Muscle of leg (tissue), 3 donors: ENCODE measurements at regions not wholly inside any gene's neighbourhood (a gene's known extent, or its start where the extent isn't known, plus 50 kb on each side); places are given as distances from the start of the nearest gene placed in this dataset.

Experiments
- DNase-seq: peaks from one replicate; pipeline ENCODE4 v3.0.0; 2013
- H3K27ac ChIP-seq: one replicate; pipeline ENCODE4 v1.5.1; 2013; ENCODE audit warnings: mild to moderate bottlenecking, low read length, control low read depth
- H3K27me3 ChIP-seq: one replicate; pipeline ENCODE4 v1.6.1; 2013; ENCODE audit warnings: low read length; ENCODE audit not compliant: control insufficient read depth, insufficient read depth
- H3K36me3 ChIP-seq: one replicate; pipeline ENCODE4 v1.6.1; 2013; ENCODE audit warnings: low read length; ENCODE audit not compliant: control insufficient read depth, insufficient read depth
- H3K4me1 ChIP-seq: one replicate; pipeline ENCODE4 v1.6.1; 2013; ENCODE audit warnings: low read length; ENCODE audit not compliant: control insufficient read depth, insufficient read depth
- H3K4me3 ChIP-seq: one replicate; pipeline ENCODE4 v1.5.1; 2013; ENCODE audit warnings: low read length, control low read depth
- H3K9me3 ChIP-seq: replicated peaks from 2 replicates; pipeline ENCODE4 v1.6.1; 2013; ENCODE audit warnings: low read depth, low read length; ENCODE audit not compliant: control insufficient read depth
- WGBS: methylation state at CpG from one replicate; pipeline ENCODE4 v1.1.5; 2013; ENCODE audit warnings: missing lambda C conversion rate; ENCODE audit not compliant: insufficient coverage; 5-methylcytosine and 5-hydroxymethylcytosine counted together

DNA sequence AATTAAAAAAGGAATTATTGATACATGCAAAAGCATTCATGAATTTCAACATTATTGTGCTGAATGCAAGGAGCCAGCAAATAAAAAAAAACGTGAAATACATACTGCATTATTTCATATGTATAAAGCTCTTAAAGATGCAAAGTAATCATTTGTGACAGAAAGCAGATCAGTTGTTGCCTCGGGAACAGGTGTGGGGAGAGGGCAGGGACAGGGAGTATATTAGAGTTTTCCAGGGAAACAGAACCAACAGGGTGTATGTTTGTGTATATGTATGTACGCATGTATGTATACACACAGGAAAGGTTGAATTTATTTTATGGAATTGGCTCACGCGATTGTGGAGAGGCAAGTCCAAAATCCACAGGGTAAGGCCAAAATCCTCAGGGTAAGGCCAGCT, 502.9 kb upstream of the ARGLU1 start:
- WGBS, result 90% methylated on average over 3 of the region's 5 CpGs
- H3K4me3 ChIP-seq, result no peak overlapping the region
- H3K27ac ChIP-seq, result no peak overlapping the region
- no peaks in the 10 kb centered on the region for H3K4me1 ChIP-seq
- no peaks in the 10 kb centered on the region for H3K27me3 ChIP-seq
- H3K36me3 ChIP-seq, result no peaks in the 10 kb centered on the region
- DNase-seq, result no peak
- H3K9me3 ChIP-seq, result no peaks in the 10 kb centered on the region

DNA sequence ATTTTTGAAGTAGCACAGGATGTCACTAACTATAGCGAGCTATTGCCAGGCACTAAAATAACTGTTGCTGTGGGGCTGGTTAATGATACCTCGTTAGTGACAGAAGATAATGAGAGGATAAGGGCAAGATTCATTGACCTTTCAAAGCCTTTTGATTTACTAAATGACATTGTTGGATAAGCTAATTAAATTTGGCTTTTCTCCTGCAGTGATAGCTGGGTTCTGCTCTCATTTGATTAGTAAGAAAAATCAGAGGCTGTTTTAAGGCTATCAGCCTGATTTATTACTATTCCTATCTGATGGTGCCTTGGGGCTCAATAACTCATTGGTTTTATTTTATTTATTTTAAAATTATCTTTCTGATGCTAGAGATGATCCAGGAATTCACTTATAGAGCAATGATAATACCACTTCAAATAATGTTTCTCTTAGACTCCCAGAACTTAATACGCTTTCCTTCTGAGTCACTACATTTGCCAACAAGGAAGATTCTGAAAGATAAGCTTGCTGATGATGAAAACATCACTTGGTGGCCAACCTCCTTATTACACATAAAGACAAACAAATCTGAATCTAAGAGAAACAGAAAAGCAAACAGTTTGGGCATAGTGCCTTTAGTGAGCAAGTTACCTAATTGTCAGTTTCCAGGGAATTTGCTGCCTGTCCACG, 501.3 kb upstream of the ARGLU1 start:
- no peaks in the 10 kb centered on the region for H3K4me1 ChIP-seq
- DNase-seq, result no peak
- H3K36me3 ChIP-seq, result no peaks in the 10 kb centered on the region
- no peak overlapping the region for H3K27ac ChIP-seq
- H3K4me3 ChIP-seq, result no peak overlapping the region
- no peaks in the 10 kb centered on the region for H3K9me3 ChIP-seq
- H3K27me3 ChIP-seq, result no peaks in the 10 kb centered on the region
- WGBS, result 80% methylated on average over 1 of the region's 4 CpGs

DNA sequence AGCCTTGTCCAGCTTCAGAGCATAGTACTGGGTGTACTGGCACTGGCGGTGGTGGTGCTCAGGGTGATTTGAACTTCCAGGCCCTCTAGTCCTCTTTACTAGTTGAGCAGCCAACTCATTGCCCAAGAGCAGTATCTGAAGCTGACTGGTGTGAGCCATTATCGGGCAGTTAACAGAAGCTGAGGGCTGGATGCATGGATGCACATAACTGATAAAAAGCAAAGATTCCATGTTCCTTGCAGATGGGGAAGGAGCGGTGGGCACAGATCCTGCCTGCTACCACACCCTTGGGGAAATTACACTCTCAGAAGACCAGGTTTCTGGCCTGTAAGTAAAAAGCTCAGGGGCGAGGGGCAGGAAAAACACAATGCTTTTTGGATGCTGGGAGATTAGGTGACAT, 499.4 kb upstream of the ARGLU1 start:
- no peak overlapping the region for H3K4me3 ChIP-seq
- no peaks in the 10 kb centered on the region for H3K27me3 ChIP-seq
- 100% methylated on average over 2 of the region's 4 CpGs for WGBS
- H3K27ac ChIP-seq, result no peak overlapping the region
- no peaks in the 10 kb centered on the region for H3K4me1 ChIP-seq
- no peaks in the 10 kb centered on the region for H3K9me3 ChIP-seq
- DNase-seq, result no peak
- no peaks in the 10 kb centered on the region for H3K36me3 ChIP-seq

DNA sequence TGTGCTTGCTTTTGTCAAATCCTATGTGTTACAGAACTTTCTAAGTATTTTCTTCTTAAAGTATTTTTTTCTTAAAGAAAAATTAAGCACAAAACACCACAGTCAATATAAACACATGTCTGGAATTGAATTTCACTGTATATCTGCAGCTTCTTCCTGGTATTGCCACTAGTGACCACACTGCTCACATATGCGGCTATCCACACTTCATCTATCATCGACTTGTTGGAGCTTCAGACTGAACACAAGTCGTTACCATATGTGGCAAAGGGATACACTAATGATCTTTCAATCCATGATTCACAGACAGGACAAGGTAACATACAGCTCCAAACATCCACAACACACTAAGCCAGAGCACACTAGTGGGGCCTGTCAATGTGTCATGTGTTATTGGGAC, 498.4 kb upstream of the ARGLU1 start:
- Histone ChIP-seq H3K4me3 (no peak overlapping the region), H3K4me1 (no peaks in the 10 kb centered on the region), H3K27me3 (no peaks in the 10 kb centered on the region), H3K27ac (no peak overlapping the region), H3K9me3 (no peaks in the 10 kb centered on the region), H3K36me3 (no peaks in the 10 kb centered on the region)
- DNase-seq, result no peak
- WGBS, result no CpG with 5 or more reads among the region's 3 CpGs

DNA sequence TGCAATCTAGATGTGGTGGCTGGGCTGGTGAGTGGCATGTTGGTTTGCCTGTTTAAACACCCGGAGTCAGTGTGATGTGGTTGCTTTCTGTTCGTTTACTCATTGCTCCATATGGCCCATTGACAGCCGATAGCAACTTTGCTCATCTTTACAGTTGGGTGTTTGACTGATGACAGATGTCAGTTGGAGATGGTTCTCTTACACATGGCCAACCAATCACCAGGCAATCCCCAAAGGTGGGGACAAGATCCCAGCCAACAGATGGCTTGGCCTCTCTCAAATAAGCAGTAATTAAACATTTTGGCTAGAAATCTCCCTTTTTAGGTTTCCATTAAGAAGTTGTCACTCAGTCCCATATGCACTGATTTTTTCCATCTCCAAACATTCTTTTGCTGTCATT, 497.1 kb upstream of the ARGLU1 start:
- no peaks in the 10 kb centered on the region for H3K9me3 ChIP-seq
- no peaks in the 10 kb centered on the region for H3K36me3 ChIP-seq
- no peaks in the 10 kb centered on the region for H3K27me3 ChIP-seq
- no peak for DNase-seq
- H3K4me1 ChIP-seq, result no peaks in the 10 kb centered on the region
- no CpG with 5 or more reads among the region's 3 CpGs for whole genome bisulfite sequencing
- no peak overlapping the region for H3K27ac ChIP-seq
- no peak overlapping the region for H3K4me3 ChIP-seq

DNA sequence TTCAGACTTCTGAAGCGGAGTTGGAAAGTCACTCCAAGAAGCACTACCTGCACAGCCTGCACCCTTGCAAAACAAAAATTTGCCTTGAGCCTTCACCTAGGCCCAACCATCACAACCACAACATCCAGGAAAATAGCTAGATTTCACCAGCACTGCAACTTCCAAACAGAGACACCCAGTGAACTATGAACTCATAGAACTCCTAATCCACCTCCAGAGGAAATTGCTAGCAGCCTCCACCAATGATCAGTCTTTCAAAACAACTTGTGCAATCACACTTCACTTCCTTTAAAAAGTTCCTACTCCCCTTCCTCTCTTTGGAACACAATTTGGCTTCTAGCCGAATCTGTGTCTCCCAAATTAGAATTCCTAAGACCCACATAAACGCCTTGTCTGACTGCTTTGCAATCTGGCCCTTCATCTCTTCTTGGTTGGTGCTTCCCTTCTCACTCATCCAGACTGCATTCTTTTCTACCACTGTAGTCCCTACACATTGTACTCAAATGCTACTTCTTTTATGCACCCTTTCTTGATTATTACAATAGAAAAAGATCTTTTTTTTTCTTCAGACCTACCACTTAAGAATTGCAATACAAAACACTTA, 489.2 kb upstream of the ARGLU1 start:
- no peak for DNase-seq
- Histone ChIP-seq H3K4me1 (no peaks in the 10 kb centered on the region), H3K27ac (no peak overlapping the region), H3K27me3 (no peaks in the 10 kb centered on the region), H3K9me3 (no peaks in the 10 kb centered on the region), H3K4me3 (no peak overlapping the region), H3K36me3 (no peaks in the 10 kb centered on the region)
- WGBS, result 62% methylated on average over 3 of the region's 3 CpGs

DNA sequence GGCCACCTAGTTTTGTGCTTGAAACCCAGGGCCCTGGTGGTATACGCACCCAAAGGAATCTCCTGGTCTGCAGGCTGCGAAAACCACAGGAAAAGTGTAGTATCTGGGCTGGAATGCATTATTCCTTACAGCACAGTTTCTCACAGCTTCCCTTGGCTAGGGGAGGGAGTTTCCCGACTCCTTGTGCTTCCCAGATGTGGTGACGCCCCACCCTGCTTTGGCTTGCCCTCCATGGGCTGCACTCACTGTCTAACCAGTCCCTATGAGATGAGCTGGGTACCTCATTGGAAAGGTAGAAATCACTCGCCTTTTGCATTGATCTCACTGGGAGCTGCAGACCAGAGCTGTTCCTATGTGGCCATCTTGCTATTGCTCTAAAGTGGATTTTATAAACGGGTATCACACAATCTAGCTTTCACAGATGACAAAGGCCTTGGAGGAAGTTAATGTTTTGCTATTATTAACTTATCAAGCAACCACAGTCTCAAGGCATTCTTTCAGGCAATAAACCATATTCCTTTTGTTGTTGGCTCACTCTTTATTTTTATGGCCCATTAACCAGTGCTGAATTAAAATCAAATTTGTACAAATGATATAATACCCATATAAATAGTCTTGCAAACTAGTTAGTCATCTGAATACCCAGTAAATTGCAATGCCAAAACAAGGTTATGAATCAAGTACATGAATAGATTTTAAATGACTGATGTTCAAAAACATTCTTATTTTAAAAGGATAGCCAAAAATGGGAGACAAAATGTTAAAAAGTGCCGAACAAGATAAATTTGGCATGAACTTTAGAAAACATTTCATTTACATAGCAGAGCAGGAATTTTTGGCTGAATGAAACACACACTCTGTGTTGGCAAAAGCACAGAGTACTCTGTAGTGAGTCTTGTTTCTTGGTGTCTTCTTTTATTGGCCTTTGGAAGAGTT, 475.4 kb upstream of the ARGLU1 start:
- WGBS, result no CpG with 5 or more reads among the region's 7 CpGs
- Histone ChIP-seq H3K4me3 (no peak overlapping the region), H3K4me1 (peaks cover 3% of the 10 kb centered on the region), H3K36me3 (no peaks in the 10 kb centered on the region), H3K9me3 (no peaks in the 10 kb centered on the region), H3K27me3 (no peaks in the 10 kb centered on the region), H3K27ac (peak overlapping the region; percentile 55)
- peak; percentile 90 for DNase-seq

DNA sequence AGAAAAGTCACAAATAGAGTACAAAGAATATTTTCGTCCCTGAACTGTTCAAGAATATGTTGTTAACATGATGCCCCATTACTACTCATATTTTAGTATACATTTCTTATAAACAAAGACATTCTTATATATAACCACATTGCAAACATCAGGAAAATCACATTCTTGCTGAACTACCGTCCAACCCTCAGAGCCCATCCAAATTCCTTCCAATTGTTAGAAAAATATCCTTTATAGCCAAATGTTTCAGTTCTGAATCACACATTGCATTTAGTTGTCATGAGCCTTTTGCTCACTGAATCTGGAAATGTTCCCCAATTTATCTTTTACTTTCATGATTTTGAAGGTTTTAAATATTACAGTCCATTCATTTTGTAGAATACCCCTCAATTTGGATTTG, 467.8 kb upstream of the ARGLU1 start:
- no peaks in the 10 kb centered on the region for H3K36me3 ChIP-seq
- H3K27ac ChIP-seq, result no peak overlapping the region
- DNase-seq, result peak; percentile 58
- H3K4me1 ChIP-seq, result no peaks in the 10 kb centered on the region
- H3K9me3 ChIP-seq, result no peaks in the 10 kb centered on the region
- H3K4me3 ChIP-seq, result no peak overlapping the region
- no CpG with 5 or more reads among the region's 2 CpGs for WGBS
- no peaks in the 10 kb centered on the region for H3K27me3 ChIP-seq

DNA sequence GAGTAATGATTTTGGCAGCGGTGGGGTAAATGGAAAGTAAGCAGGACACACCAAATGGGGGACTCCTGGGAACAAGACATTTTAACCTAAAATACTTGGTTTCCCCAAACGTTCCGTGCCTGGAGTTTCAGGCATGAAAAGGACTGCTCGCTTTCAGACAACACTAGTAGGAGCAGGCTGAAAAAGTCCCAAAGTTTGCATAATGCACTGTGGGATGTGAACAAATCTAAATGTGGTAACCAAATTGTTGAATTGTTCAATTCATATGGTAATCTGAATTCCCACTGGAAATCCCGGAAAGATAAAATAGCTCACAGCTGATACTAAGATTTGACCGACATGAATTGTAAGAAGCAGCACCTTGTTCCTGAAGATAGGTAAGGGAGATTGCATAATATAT, 467.2 kb upstream of the ARGLU1 start:
- Histone ChIP-seq H3K27ac (no peak overlapping the region), H3K4me3 (no peak overlapping the region), H3K4me1 (no peaks in the 10 kb centered on the region), H3K27me3 (no peaks in the 10 kb centered on the region), H3K9me3 (no peaks in the 10 kb centered on the region), H3K36me3 (no peaks in the 10 kb centered on the region)
- DNase-seq, result no peak
- WGBS, result no CpG with 5 or more reads among the region's 6 CpGs

DNA sequence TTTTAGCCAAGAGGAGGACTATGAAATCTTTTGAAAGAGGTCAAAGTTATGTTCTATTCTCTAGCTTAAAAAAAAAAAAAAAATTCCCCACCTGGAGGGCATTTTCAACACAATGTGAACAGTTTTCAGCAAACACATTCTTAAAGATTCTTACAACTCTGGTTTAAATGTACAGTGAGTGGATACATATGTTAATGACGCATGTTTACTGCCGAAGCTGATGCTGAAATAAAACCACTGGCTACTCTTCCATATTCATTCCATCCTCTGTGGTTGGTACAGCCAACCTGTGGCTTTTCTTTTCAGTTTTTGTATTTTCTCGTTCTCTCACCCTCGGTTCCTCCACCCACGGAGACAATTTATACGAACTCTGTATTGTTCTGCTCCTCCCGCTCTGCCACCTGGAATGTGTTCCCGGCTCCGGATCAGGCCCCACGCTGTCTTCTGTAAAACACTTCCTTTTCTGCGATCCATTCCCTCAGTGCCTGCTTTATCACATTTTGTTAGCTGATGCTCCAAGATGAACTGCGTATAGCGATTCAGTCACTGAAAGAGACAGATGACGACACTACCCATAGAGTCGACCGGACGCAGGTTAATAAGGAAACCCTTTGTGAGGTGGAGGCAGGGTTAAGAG, 466.4 kb upstream of the ARGLU1 start:
- Histone ChIP-seq H3K9me3 (no peaks in the 10 kb centered on the region), H3K4me1 (no peaks in the 10 kb centered on the region), H3K36me3 (no peaks in the 10 kb centered on the region), H3K4me3 (no peak overlapping the region), H3K27ac (no peak overlapping the region), H3K27me3 (no peaks in the 10 kb centered on the region)
- no peak for DNase-seq
- 90% methylated on average over 15 of the region's 17 CpGs for WGBS
